Calu3 (cell line): ENCODE measurements at regions not wholly inside any gene's neighbourhood (a gene's known extent, or its start where the extent isn't known, plus 50 kb on each side); places are given as distances from the start of the nearest gene placed in this dataset.

Experiments
- BruUV-seq: library from RNA; stranded (reverse); fragments of 400-500 nt; replicated peaks from 2 replicates; lab custom pipeline; 2021; lab: Mats Ljungman, UMichigan
- CTCF ChIA-PET: fragments of 300-600 bp; sonication (Branson Sonifier 250); formaldehyde crosslinking; loops from one replicate; lab custom pipeline; 2022; ENCODE audit warnings: antibody characterized with exemption; lab: Charles Lee
- DNase-seq: peaks from one replicate; pipeline ENCODE4 v3.0.0; 2022
- H3K27ac Mint-ChIP-seq: one replicate; pipeline ENCODE4 v1.8.0; 2022; ENCODE audit warnings: mixed read lengths; ENCODE audit not compliant: unreplicated experiment
- H3K27me3 Mint-ChIP-seq: one replicate; pipeline ENCODE4 v1.8.0; 2022; ENCODE audit warnings: mixed read lengths; ENCODE audit not compliant: unreplicated experiment
- H3K36me3 Mint-ChIP-seq: one replicate; pipeline ENCODE4 v1.8.0; 2022; ENCODE audit warnings: mild to moderate bottlenecking, moderate library complexity, mixed read lengths; ENCODE audit not compliant: insufficient read depth, unreplicated experiment
- H3K4me1 Mint-ChIP-seq: one replicate; pipeline ENCODE4 v1.8.0; 2022; ENCODE audit warnings: mild to moderate bottlenecking, low read depth, mixed read lengths; ENCODE audit not compliant: unreplicated experiment
- H3K4me3 Mint-ChIP-seq: one replicate; pipeline ENCODE4 v1.8.0; 2022; ENCODE audit warnings: mild to moderate bottlenecking, low read depth, moderate library complexity, mixed read lengths; ENCODE audit not compliant: unreplicated experiment
- H3K9me3 Mint-ChIP-seq: one replicate; pipeline ENCODE4 v1.8.0; 2022; ENCODE audit warnings: low read depth, mixed read lengths; ENCODE audit not compliant: unreplicated experiment
- intact Hi-C: fragments of 100-400 bp; cut with micrococcal nuclease; formaldehyde crosslinking; loops from one replicate; pipeline ENCODE4 v1.10.0; 2022; ENCODE audit not compliant: unreplicated experiment
- TF ChIP-seq, protein P1 (sequence below): fragments of 200-600 bp; IDR thresholded peaks from one replicate; pipeline ENCODE4 v1.8.0; 2022; ENCODE audit warnings: antibody characterized with exemption; ENCODE audit not compliant: unreplicated experiment

DNA sequence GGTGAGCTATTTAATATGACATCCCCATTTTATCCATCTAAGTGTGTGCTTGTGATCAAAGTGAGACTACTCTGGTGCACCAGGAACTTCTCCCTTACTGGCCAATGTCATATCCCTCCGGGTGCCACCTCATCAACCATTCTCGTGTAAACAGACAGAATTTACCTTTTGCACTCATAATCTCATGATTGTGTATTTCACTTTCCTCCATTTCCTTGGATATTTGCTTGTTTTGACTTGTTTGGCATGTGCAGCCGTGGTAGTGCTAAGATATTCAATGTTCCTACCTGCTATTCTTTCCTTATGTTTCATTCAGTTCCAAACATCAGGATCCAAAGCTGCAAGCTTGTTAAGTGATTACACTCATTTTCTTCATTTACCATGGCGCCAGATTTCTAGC lies 280.5 kb upstream of the SP8 start:
- no peak for DNase-seq
- Mint-ChIP-seq H3K4me1 (no peaks in the 10 kb centered on the region), H3K9me3 (no peaks in the 10 kb centered on the region), H3K27ac (no peak overlapping the region), H3K27me3 (peaks cover 69% of the 10 kb centered on the region), H3K4me3 (no peak overlapping the region), H3K36me3 (no peaks in the 10 kb centered on the region)
- no TSS peak for BruUV-seq
- intact Hi-C loops: no loop called here
- CTCF ChIA-PET: no interaction called here
- TF ChIP-seq, protein P1, sequence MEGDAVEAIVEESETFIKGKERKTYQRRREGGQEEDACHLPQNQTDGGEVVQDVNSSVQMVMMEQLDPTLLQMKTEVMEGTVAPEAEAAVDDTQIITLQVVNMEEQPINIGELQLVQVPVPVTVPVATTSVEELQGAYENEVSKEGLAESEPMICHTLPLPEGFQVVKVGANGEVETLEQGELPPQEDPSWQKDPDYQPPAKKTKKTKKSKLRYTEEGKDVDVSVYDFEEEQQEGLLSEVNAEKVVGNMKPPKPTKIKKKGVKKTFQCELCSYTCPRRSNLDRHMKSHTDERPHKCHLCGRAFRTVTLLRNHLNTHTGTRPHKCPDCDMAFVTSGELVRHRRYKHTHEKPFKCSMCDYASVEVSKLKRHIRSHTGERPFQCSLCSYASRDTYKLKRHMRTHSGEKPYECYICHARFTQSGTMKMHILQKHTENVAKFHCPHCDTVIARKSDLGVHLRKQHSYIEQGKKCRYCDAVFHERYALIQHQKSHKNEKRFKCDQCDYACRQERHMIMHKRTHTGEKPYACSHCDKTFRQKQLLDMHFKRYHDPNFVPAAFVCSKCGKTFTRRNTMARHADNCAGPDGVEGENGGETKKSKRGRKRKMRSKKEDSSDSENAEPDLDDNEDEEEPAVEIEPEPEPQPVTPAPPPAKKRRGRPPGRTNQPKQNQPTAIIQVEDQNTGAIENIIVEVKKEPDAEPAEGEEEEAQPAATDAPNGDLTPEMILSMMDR: no peak

DNA sequence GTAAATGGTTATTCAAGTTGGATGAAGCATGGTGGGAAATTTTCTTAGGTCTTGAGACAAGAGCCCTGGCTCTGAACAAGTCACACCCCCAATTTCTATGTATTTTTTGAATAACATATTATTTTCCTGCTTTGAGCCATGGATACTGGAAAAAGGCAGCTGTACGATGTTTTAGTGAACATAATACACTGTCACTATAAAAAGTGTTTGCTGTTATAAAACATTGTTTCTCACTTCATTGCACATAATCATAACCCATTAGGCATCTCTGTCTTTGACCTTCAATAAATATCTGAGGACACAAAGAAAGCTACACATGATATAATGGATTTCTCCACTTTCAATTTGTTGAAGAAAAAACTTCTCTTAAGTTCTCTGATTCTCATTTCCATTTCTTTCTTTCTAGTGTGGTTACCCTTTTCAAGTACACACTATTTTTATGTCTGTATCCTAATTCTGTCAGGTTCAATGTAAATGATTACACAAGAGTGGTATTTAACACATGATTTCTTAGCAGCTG lies 283.9 kb upstream of the SP8 start:
- H3K27me3 Mint-ChIP-seq: peaks cover 64% of the 10 kb centered on the region
- no peak overlapping the region for H3K27ac Mint-ChIP-seq
- H3K9me3 Mint-ChIP-seq: no peaks in the 10 kb centered on the region
- no peak for DNase-seq
- BruUV-seq: no TSS peak
- intact Hi-C loops: no loop called here
- H3K4me3 Mint-ChIP-seq: no peak overlapping the region
- no peaks in the 10 kb centered on the region for H3K36me3 Mint-ChIP-seq
- CTCF ChIA-PET: interaction anchor here (0.5 to 0.7 kb wide), 2 partner anchors 116 to 1369 kb away, joined by 3 read pairs; no protein-coding TSS in a partner anchor
- TF ChIP-seq, protein P1: no peak
- H3K4me1 Mint-ChIP-seq: peaks cover 6% of the 10 kb centered on the region

DNA sequence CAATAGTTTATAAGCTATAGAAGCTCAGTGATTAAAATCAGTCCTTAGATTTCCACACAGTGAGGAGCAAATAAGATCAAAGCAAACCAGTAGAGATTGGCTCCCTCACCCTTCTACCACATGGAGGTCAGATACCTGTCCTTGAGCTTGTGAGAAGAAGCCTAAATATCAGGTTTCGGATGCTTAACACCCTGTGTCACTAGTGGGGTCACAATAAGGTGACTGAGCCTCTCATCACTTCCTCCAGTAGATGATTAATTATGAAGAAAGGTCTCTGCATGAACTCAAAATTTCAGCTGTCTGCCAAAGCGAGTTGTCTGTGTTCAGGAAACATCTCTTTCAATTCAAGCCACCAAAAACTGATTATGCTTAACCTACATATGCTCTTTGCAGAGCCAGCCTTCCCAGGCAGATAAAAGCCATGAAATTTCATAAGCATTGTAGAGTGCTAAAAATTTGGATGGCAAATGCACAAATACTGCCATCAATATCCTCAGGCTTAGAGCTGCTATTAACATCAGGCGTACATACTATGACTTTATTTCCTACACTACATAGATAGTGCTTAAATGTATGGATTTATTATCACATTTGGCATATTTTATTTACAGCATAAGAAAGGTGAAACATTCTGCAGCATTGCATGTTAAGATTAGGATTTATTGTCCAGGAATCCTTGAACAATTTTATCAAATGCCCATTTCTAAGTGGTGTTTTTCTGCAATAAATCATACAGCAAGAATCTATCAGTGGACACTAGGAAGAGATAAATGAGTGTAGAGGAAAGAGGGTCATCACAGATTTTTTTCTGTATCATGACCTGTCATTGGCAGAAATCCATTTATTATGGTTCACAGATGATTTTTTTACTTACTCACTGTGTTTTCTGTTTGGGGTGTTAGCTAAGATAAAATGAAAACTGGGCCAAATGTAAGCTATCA lies 285.1 kb upstream of the SP8 start:
- intact Hi-C loops: no loop called here
- H3K4me3 Mint-ChIP-seq: no peak overlapping the region
- DNase-seq: no peak
- H3K27me3 Mint-ChIP-seq: peaks cover 59% of the 10 kb centered on the region
- TF ChIP-seq, protein P1: no peak
- BruUV-seq: no TSS peak
- no peaks in the 10 kb centered on the region for H3K36me3 Mint-ChIP-seq
- no peaks in the 10 kb centered on the region for H3K9me3 Mint-ChIP-seq
- H3K4me1 Mint-ChIP-seq: peaks cover 14% of the 10 kb centered on the region
- CTCF ChIA-PET: no interaction called here
- no peak overlapping the region for H3K27ac Mint-ChIP-seq

DNA sequence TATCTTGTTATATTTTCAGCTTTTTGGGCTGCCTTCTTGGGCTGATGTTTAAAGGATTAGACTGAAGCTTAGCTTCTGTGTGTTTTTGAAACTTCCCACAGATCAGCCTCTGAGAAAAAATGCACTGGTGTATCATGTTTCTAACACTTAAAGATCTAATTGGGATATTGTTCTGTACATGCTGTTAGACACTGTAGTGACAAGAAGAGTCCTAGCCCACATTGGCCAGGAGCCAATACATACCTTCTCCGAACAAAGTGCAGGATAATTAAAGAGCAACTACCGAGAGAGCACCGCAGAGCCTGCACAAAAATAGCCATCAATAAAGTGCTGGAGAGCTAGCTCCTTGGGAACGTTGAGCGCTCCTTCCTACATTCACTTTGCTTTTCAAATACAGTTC lies 289.4 kb upstream of the SP8 start:
- H3K27me3 Mint-ChIP-seq: peaks cover 78% of the 10 kb centered on the region
- no peak overlapping the region for H3K4me3 Mint-ChIP-seq
- DNase-seq: no peak
- CTCF ChIA-PET: interaction anchor here (0.8 kb wide), 1 partner anchor 117 kb away, joined by 3 read pairs; no protein-coding TSS in a partner anchor
- no peaks in the 10 kb centered on the region for H3K36me3 Mint-ChIP-seq
- no peaks in the 10 kb centered on the region for H3K9me3 Mint-ChIP-seq
- BruUV-seq: no TSS peak
- H3K4me1 Mint-ChIP-seq: peaks cover 14% of the 10 kb centered on the region
- H3K27ac Mint-ChIP-seq: no peak overlapping the region
- intact Hi-C loops: loop anchor here (5.0 kb wide), 1 partner anchor 176 kb away; no protein-coding TSS in a partner anchor
- TF ChIP-seq, protein P1: no peak
